ENCODE measurements at regions not wholly inside any gene's neighbourhood (a gene's known extent, or its start where the extent isn't known, plus 50 kb on each side); places are given as distances from the start of the nearest gene placed in this dataset.
"Not testable (repeated sequence)": the region's sequence is repeated elsewhere in the genome, so short reads cannot be mapped to it uniquely, and the experiment has no call there.

GRCh38 chr12:90757957-90758356 is 197.0 kb downstream of the CCER1 start:
- DNase-seq (ENCODE audit: low spot score in 2 of 2) (no peak), ATAC-seq (replicated peaks; ENCODE audit: extremely low read depth, poor library complexity, severe bottlenecking) (no peak)
- Mint-ChIP-seq H3K9me3 (no peaks in the 10 kb centered on the region), H3K4me3 (no peak overlapping the region), H3K27ac (ENCODE audit: low read depth) (no peak overlapping the region), H3K36me3 (ENCODE audit: insufficient read depth) (no peaks in the 10 kb centered on the region), H3K4me1 (no peaks in the 10 kb centered on the region), H3K27me3 (no peaks in the 10 kb centered on the region)

- DNase-seq (ENCODE audit: low spot score in 2 of 2) (no peak), ATAC-seq (replicated peaks; ENCODE audit: extremely low read depth, poor library complexity, severe bottlenecking) (no peak)
- H3K4me1 Mint-ChIP-seq: no peaks in the 10 kb centered on the region
- H3K4me3 Mint-ChIP-seq: no peak overlapping the region
- no peaks in the 10 kb centered on the region for H3K27me3 Mint-ChIP-seq
- H3K27ac Mint-ChIP-seq (ENCODE audit: low read depth): no peak overlapping the region
- peaks cover 6% of the 10 kb centered on the region for H3K9me3 Mint-ChIP-seq
- no peaks in the 10 kb centered on the region for H3K36me3 Mint-ChIP-seq (ENCODE audit: insufficient read depth)
Measured at GRCh38 chr12:90745211-90745610, 209.8 kb downstream of the CCER1 start.

GRCh38 chr12:90741611-90742010 is 213.4 kb downstream of the CCER1 start:
- Mint-ChIP-seq H3K27ac (ENCODE audit: low read depth) (no peak overlapping the region), H3K9me3 (peaks cover 6% of the 10 kb centered on the region), H3K36me3 (ENCODE audit: insufficient read depth) (no peaks in the 10 kb centered on the region), H3K4me3 (no peak overlapping the region), H3K4me1 (no peaks in the 10 kb centered on the region), H3K27me3 (no peaks in the 10 kb centered on the region)
- DNase-seq (ENCODE audit: low spot score in 2 of 2) (no peak), ATAC-seq (replicated peaks; ENCODE audit: extremely low read depth, poor library complexity, severe bottlenecking) (no peak)

- H3K4me3 Mint-ChIP-seq: no peak overlapping the region
- no peaks in the 10 kb centered on the region for H3K27me3 Mint-ChIP-seq
- no peak overlapping the region for H3K27ac Mint-ChIP-seq (ENCODE audit: low read depth)
- no peaks in the 10 kb centered on the region for H3K36me3 Mint-ChIP-seq (ENCODE audit: insufficient read depth)
- no peak for DNase-seq (ENCODE audit: low spot score in 2 of 2)
- H3K9me3 Mint-ChIP-seq: peaks cover 13% of the 10 kb centered on the region
- no peaks in the 10 kb centered on the region for H3K4me1 Mint-ChIP-seq
- ATAC-seq (replicated peaks; ENCODE audit: extremely low read depth, poor library complexity, severe bottlenecking): no peak
Measured at GRCh38 chr12:90729736-90730135, 225.2 kb downstream of the CCER1 start.

GRCh38 chr12:90712671-90713070 is 242.3 kb downstream of the CCER1 start:
- Mint-ChIP-seq H3K27ac (ENCODE audit: low read depth) (no peak overlapping the region), H3K4me3 (no peak overlapping the region), H3K36me3 (ENCODE audit: insufficient read depth) (no peaks in the 10 kb centered on the region), H3K4me1 (no peaks in the 10 kb centered on the region), H3K9me3 (no peaks in the 10 kb centered on the region), H3K27me3 (no peaks in the 10 kb centered on the region)
- no peak for ATAC-seq (replicated peaks; ENCODE audit: extremely low read depth, poor library complexity, severe bottlenecking)
- no peak for DNase-seq (ENCODE audit: low spot score in 2 of 2)

GRCh38 chr12:90710711-90711110 is 244.3 kb downstream of the CCER1 start:
- Mint-ChIP-seq H3K9me3 (no peaks in the 10 kb centered on the region), H3K4me1 (no peaks in the 10 kb centered on the region), H3K4me3 (no peak overlapping the region), H3K27me3 (no peaks in the 10 kb centered on the region), H3K27ac (ENCODE audit: low read depth) (no peak overlapping the region), H3K36me3 (ENCODE audit: insufficient read depth) (no peaks in the 10 kb centered on the region)
- ATAC-seq (replicated peaks; ENCODE audit: extremely low read depth, poor library complexity, severe bottlenecking): no peak
- DNase-seq (ENCODE audit: low spot score in 2 of 2): no peak

GRCh38 chr12:90706036-90706435 is 248.9 kb downstream of the CCER1 start:
- H3K4me3 Mint-ChIP-seq: no peak overlapping the region
- DNase-seq (ENCODE audit: low spot score in 2 of 2) (no peak), ATAC-seq (replicated peaks; ENCODE audit: extremely low read depth, poor library complexity, severe bottlenecking) (no peak)
- H3K27ac Mint-ChIP-seq (ENCODE audit: low read depth): no peak overlapping the region
- no peaks in the 10 kb centered on the region for H3K9me3 Mint-ChIP-seq
- no peaks in the 10 kb centered on the region for H3K27me3 Mint-ChIP-seq
- no peaks in the 10 kb centered on the region for H3K4me1 Mint-ChIP-seq
- no peaks in the 10 kb centered on the region for H3K36me3 Mint-ChIP-seq (ENCODE audit: insufficient read depth)

GRCh38 chr12:90695415-90695814 is 259.6 kb downstream of the CCER1 start:
- DNase-seq (ENCODE audit: low spot score in 2 of 2): no peak
- no peaks in the 10 kb centered on the region for H3K27me3 Mint-ChIP-seq
- no peak for ATAC-seq (replicated peaks; ENCODE audit: extremely low read depth, poor library complexity, severe bottlenecking)
- no peaks in the 10 kb centered on the region for H3K36me3 Mint-ChIP-seq (ENCODE audit: insufficient read depth)
- H3K4me3 Mint-ChIP-seq: no peak overlapping the region
- H3K9me3 Mint-ChIP-seq: no peaks in the 10 kb centered on the region
- no peak overlapping the region for H3K27ac Mint-ChIP-seq (ENCODE audit: low read depth)
- H3K4me1 Mint-ChIP-seq: no peaks in the 10 kb centered on the region

- no peaks in the 10 kb centered on the region for H3K36me3 Mint-ChIP-seq (ENCODE audit: insufficient read depth)
- DNase-seq (ENCODE audit: low spot score in 2 of 2) (no peak), ATAC-seq (replicated peaks; ENCODE audit: extremely low read depth, poor library complexity, severe bottlenecking) (no peak)
- no peak overlapping the region for H3K27ac Mint-ChIP-seq (ENCODE audit: low read depth)
- no peaks in the 10 kb centered on the region for H3K4me1 Mint-ChIP-seq
- no peaks in the 10 kb centered on the region for H3K9me3 Mint-ChIP-seq
- H3K27me3 Mint-ChIP-seq: no peaks in the 10 kb centered on the region
- H3K4me3 Mint-ChIP-seq: no peak overlapping the region
Measured at GRCh38 chr12:90690120-90690519, 264.9 kb downstream of the CCER1 start.

GRCh38 chr12:90687682-90688081 is 267.3 kb downstream of the CCER1 start:
- H3K4me1 Mint-ChIP-seq; H3K9me3 Mint-ChIP-seq; H3K27ac Mint-ChIP-seq (ENCODE audit: low read depth); DNase-seq (ENCODE audit: low spot score in 2 of 2); H3K27me3 Mint-ChIP-seq; ATAC-seq (replicated peaks; ENCODE audit: extremely low read depth, poor library complexity, severe bottlenecking); H3K4me3 Mint-ChIP-seq; H3K36me3 Mint-ChIP-seq (ENCODE audit: insufficient read depth): not testable (repeated sequence)

- Mint-ChIP-seq H3K27ac (ENCODE audit: low read depth) (no peak overlapping the region), H3K27me3 (no peaks in the 10 kb centered on the region), H3K4me1 (no peaks in the 10 kb centered on the region)
Measured at GRCh38 chr12:90683871-90684270, 271.1 kb downstream of the CCER1 start.

GRCh38 chr12:90682398-90682797 is 272.6 kb downstream of the CCER1 start:
- H3K27ac Mint-ChIP-seq (ENCODE audit: low read depth): no peak overlapping the region
- H3K9me3 Mint-ChIP-seq: no peaks in the 10 kb centered on the region
- ATAC-seq (replicated peaks; ENCODE audit: extremely low read depth, poor library complexity, severe bottlenecking): no peak
- no peaks in the 10 kb centered on the region for H3K27me3 Mint-ChIP-seq
- peaks cover 1% of the 10 kb centered on the region for H3K36me3 Mint-ChIP-seq (ENCODE audit: insufficient read depth)
- H3K4me3 Mint-ChIP-seq: no peak overlapping the region
- DNase-seq (ENCODE audit: low spot score in 2 of 2): no peak
- H3K4me1 Mint-ChIP-seq: no peaks in the 10 kb centered on the region

More at GRCh38 chr12:90683871-90684270, 271.1 kb downstream of the CCER1 start:
- Mint-ChIP-seq H3K4me3 (no peak overlapping the region), H3K9me3 (no peaks in the 10 kb centered on the region), H3K36me3 (ENCODE audit: insufficient read depth) (peaks cover 1% of the 10 kb centered on the region)
- no peak for ATAC-seq (replicated peaks; ENCODE audit: extremely low read depth, poor library complexity, severe bottlenecking)
- no peak for DNase-seq (ENCODE audit: low spot score in 2 of 2)

GRCh38 chr12:90679674-90680073 is 275.3 kb downstream of the CCER1 start:
- H3K4me1 Mint-ChIP-seq: no peaks in the 10 kb centered on the region
- peaks cover 1% of the 10 kb centered on the region for H3K36me3 Mint-ChIP-seq (ENCODE audit: insufficient read depth)
- ATAC-seq (replicated peaks; ENCODE audit: extremely low read depth, poor library complexity, severe bottlenecking) (no peak), DNase-seq (ENCODE audit: low spot score in 2 of 2) (no peak)
- H3K9me3 Mint-ChIP-seq: no peaks in the 10 kb centered on the region
- no peak overlapping the region for H3K4me3 Mint-ChIP-seq
- no peaks in the 10 kb centered on the region for H3K27me3 Mint-ChIP-seq
- H3K27ac Mint-ChIP-seq (ENCODE audit: low read depth): no peak overlapping the region

- Mint-ChIP-seq H3K4me3 (no peak overlapping the region), H3K9me3 (peaks cover 5% of the 10 kb centered on the region), H3K36me3 (ENCODE audit: insufficient read depth) (peaks cover 1% of the 10 kb centered on the region), H3K4me1 (no peaks in the 10 kb centered on the region), H3K27ac (ENCODE audit: low read depth) (no peak overlapping the region), H3K27me3 (no peaks in the 10 kb centered on the region)
- DNase-seq (ENCODE audit: low spot score in 2 of 2) (no peak), ATAC-seq (replicated peaks; ENCODE audit: extremely low read depth, poor library complexity, severe bottlenecking) (no peak)
Measured at GRCh38 chr12:90677552-90677951, 277.4 kb downstream of the CCER1 start.

All from central memory CD8-positive, alpha-beta T cell (primary cell).